NCI-H748 treated with DMSO at 0.1 percent for 48 hours (cell line): ENCODE measurements at regions not wholly inside any gene's neighbourhood (a gene's known extent, or its start where the extent isn't known, plus 50 kb on each side); places are given as distances from the start of the nearest gene placed in this dataset.

ENCODE experiments used
- DNase-seq: peaks from one replicate; lab custom pipeline; 2025; lab: John Stamatoyannopoulos, UW

- DNase-seq: no peak
Observed at GRCh38 chr6:71430018-71430417, 141.4 kb downstream of the OGFRL1 start.

- DNase-seq: no peak
Observed at GRCh38 chr6:71433441-71433840, 144.8 kb downstream of the OGFRL1 start.

- no peak for DNase-seq
Observed at GRCh38 chr6:71444222-71444621, 155.6 kb downstream of the OGFRL1 start.

GRCh38 chr6:71446057-71446456 lies 157.4 kb downstream of the OGFRL1 start:
- DNase-seq: no peak

- DNase-seq: no peak
Observed at GRCh38 chr6:71446470-71446869, 157.9 kb downstream of the OGFRL1 start.

GRCh38 chr6:71452697-71453370 lies 164.2 kb downstream of the OGFRL1 start:
- DNase-seq: no peak

GRCh38 chr6:71453371-71453706 lies 164.7 kb downstream of the OGFRL1 start:
- DNase-seq: no peak

GRCh38 chr6:71454056-71454455 lies 165.4 kb downstream of the OGFRL1 start:
- no peak for DNase-seq

- no peak for DNase-seq
Observed at GRCh38 chr6:71457929-71458328, 169.3 kb downstream of the OGFRL1 start.

GRCh38 chr6:71459162-71459561 lies 170.6 kb downstream of the OGFRL1 start:
- DNase-seq: no peak

- DNase-seq: no peak
Observed at GRCh38 chr6:71460933-71461332, 172.3 kb downstream of the OGFRL1 start.

- no peak for DNase-seq
Observed at GRCh38 chr6:71463061-71463460, 174.4 kb downstream of the OGFRL1 start.

GRCh38 chr6:71465096-71465495 lies 176.5 kb downstream of the OGFRL1 start:
- no peak for DNase-seq

- no peak for DNase-seq
Observed at GRCh38 chr6:71466362-71466761, 177.8 kb downstream of the OGFRL1 start.

- DNase-seq: no peak
Observed at GRCh38 chr6:71468038-71468437, 179.4 kb downstream of the OGFRL1 start.

- DNase-seq: no peak
Observed at GRCh38 chr6:71468841-71469700, 180.5 kb downstream of the OGFRL1 start.

- no peak for DNase-seq
Observed at GRCh38 chr6:71471718-71472117, 183.1 kb downstream of the OGFRL1 start.

GRCh38 chr6:71473926-71474325 lies 185.3 kb downstream of the OGFRL1 start:
- no peak for DNase-seq

- DNase-seq: no peak
Observed at GRCh38 chr6:71474942-71475341, 186.3 kb downstream of the OGFRL1 start.

- DNase-seq: no peak
Observed at GRCh38 chr6:71476371-71476770, 187.8 kb downstream of the OGFRL1 start.

GRCh38 chr6:71476872-71477271 lies 188.3 kb downstream of the OGFRL1 start:
- DNase-seq: no peak

- no peak for DNase-seq
Observed at GRCh38 chr6:71478834-71479541, 190.4 kb downstream of the OGFRL1 start.

GRCh38 chr6:71480577-71480976 lies 192.0 kb downstream of the OGFRL1 start:
- DNase-seq: no peak
